HG03139 (cell line): ENCODE measurements at regions not wholly inside any gene's neighbourhood (a gene's known extent, or its start where the extent isn't known, plus 50 kb on each side); places are given as distances from the start of the nearest gene placed in this dataset.

Experiments
- ATAC-seq: cut with Tn5 transposase; IDR thresholded peaks from one replicate; pipeline ENCODE4 v1.9.1; 2021; ENCODE audit not compliant: unreplicated experiment

- ATAC-seq: no peak
These were observed 167.5 kb downstream of the NTMT2 start for GRCh38 chr1:170313306-170313705.

- no peak for ATAC-seq
These were observed 170.5 kb downstream of the NTMT2 start for GRCh38 chr1:170316270-170316669.

DNA sequence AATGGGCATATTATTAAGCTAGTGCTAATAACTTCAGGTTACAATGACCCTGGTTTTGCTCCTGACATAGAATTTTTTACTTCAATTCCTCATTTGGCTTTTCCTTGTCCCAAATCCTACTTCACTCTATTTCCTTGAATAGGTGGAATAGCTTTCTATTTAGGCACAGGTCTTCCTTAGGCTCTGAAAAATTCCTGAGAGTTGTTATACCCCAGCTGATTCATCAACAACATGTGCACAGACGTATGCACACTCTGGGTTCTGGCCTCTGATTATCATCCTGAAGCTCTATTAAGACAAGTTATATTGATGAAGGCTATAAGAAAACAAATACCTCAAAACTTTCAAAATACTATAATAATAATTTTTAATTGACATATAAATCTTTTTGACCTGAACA is 172.4 kb downstream of the NTMT2 start:
- no peak for ATAC-seq

DNA sequence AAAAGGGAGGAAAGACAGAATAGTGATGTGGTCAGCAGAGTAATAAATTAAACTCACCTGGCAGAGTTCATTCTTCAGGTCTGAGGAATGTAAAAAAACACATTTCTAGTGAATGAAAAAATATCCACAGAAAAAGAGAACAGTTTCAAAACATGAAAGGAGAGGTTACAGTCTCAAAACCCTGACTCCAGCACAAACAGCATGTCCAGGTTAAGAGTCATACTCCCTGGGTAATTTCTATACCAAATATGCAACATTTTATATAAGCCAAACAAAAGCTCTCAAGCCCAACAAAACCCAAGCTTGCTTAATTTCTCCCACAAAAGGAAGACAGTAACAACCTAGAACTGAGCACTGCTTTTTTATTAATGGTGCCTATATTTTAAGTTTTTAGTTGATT is 173.0 kb downstream of the NTMT2 start:
- no peak for ATAC-seq

DNA sequence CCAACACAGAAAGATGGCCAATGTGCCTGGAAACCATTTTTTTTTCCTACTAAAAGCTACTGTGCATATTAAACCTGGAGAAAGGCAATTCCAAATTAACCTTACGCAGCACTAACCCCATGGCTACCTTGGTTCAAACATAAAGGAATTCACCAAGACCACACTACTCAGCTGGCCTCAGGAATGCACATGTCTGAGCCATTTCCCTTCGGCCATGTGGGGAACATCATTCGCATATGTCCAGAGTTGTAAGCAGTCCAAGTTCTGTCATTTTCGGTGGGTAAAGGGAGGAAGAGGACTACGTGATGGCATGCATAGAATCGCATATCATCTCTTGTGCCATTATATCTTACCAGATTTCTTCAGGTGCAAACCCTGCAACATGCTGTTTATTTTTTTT is 175.4 kb downstream of the NTMT2 start:
- no peak for ATAC-seq

DNA sequence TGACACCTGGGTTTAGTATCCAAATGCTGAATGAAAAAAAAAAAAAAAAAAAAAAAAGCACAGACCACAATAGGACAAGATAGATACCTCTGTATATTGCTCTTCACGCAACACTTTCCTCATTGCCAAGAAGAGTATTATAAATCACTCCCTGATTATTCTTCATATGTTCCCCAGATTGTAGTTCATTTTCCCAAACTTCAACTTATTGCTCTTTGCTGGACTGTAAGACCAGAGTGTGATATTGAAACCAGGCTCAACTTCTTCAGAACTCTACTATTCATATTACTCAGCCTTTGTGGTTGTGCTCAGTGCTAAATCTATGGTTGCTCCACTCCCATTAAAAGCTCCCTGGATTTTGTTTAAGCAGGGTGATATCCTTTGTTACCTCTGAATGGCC is 180.4 kb downstream of the NTMT2 start:
- ATAC-seq: no peak

GRCh38 chr1:170332801-170333200 is 187.0 kb downstream of the NTMT2 start:
- ATAC-seq: no peak

- no peak for ATAC-seq
These were observed 191.7 kb downstream of the NTMT2 start for GRCh38 chr1:170337413-170337994.

DNA sequence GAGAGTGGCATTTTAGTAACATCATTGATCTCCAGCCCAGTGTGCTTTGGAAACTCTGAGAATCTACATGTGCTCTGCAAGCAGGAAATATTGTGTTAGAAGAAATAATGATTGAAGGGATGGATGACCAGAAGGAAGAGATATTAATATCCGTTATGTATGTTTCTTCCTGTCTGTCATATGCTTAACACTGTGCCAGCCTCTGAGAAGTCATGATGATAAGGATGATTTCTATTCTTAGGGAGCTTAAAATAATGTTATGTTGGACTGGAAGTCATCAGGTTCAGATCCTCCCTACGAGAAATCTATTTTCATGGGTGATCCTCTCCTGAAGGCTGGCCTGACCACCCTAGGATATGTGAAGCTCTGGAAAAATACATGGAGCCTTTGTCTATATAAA is 192.4 kb upstream of the GORAB start:
- no peak for ATAC-seq

GRCh38 chr1:170340308-170340707 is 191.7 kb upstream of the GORAB start:
- ATAC-seq: no peak

DNA sequence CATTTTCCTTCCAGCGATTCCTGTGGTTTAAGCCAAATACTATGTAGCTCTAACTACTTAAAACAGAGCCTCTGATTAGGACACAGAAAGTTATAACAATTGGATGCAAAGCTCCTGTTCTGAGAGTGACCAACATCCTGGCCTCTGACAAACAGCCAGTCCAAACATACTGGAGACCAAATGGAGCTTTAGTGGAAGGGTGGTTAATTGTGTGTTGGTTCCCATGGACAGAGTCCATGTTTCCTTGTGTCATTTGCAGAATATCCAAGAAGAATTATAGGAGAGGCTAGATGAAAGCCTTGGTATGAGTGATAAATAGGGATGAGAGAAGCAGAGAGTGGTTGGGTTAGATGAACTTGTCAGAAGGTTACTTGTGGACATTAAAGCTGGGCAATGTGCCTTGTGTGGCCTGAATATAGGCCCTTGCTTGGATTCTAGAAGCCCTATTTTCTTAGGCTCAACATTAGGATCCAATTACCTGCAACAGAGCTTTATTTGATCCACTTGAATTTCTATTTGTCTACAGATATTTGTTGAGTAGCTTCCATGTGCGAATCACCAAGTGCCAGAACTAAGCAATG is 180.5 kb upstream of the GORAB start:
- no peak for ATAC-seq

GRCh38 chr1:170354246-170354645 is 177.7 kb upstream of the GORAB start:
- ATAC-seq: no peak

- ATAC-seq: no peak
These were observed 177.3 kb upstream of the GORAB start for GRCh38 chr1:170354690-170355089.

- no peak for ATAC-seq
These were observed 176.6 kb upstream of the GORAB start for GRCh38 chr1:170355267-170355801.

DNA sequence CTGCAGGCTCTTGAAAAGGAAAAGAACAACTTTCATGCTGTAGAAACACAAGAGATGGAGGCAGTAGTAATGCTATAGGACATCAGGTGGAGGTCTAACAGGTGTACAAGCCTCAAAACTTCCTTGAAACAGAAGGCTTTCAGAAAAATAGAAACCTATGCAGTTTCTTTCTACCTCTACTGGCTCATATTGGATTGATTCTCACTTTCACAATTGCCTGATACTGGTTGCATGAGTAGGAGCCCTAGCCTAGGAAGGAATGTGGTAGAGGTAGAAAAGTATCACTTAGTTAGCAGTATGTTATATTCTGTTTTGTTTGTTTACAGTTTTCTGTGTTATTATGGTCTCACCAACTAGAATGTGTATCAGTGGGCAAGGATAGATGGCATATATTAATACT is 175.4 kb upstream of the GORAB start:
- ATAC-seq: no peak

DNA sequence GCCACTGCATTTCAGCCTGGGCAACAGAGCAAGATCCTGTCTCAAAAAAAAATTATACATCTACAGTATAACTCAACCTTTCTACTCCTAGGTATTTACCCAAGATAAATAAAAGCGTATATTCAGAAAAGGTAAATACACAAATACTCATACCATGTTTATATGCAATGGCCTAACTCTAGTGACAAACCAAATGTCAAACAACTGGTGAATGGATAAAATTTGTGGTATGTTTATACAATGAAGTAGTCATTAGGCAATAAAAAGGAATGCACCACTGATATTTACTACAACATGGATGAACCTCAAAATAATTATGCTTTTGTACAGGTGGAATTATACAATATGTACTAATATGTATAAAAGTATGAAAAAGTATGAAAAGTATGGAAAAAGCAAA is 174.2 kb upstream of the GORAB start:
- no peak for ATAC-seq

DNA sequence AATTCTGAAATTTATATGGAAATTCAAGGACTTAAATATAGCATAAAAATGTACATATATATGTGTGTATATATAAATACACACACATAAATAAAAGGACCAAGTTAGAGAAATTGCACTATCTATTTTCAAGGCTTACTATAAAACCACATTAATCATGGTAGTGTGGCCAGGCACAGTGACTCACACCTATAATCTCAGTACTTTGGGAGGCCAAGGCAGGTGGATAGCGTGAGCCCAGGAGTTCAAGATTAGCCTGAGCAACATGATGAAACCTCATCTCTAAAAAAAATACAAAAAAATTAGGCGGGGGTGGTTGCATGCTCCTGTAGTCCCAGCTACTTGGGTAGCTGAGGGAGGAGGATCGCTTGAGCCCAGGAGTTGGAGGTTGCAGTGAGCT is 171.4 kb upstream of the GORAB start:
- ATAC-seq: no peak

GRCh38 chr1:170365331-170365730 is 166.6 kb upstream of the GORAB start:
- no peak for ATAC-seq

DNA sequence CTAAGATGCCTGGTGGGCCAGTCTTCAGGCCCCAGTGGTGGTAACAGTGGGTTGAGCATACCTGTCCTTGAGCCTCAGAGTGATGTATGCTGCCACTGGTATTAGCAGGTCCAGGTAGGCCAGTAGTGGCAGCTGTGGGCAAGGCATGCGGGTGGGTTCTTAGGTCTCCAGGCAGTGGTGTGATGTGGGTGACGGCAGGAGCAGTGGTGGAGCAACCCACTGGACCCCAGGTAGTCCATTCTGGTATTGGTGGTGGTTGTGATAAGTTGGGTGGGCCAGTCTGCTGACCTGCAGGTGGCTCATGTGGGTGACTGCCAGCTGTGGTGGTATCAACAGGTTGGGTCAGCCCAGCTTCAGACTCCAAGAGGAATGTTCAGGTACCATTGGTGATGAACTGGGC is 165.0 kb upstream of the GORAB start:
- no peak for ATAC-seq

- ATAC-seq: no peak
These were observed 164.4 kb upstream of the GORAB start for GRCh38 chr1:170367615-170368014.

DNA sequence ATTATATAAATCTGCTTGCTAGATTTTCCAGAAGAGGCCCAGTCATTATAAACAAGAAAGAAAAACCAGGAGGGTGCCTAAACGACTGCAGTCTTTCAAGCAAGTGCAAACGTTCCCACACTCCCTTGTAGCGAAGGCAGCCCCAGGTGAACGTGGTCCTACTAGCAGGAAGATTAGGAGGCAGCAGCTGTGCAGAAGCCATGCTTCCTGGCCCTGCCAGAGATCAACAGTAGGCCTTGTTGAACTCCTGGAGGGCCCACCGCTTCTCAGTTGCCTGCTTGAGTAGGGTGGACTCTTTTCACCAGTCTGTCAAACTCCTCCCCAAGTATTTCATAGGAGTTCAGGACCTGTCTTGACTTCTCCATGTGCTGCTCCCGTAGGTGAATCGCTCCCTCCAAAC is 163.0 kb upstream of the GORAB start:
- ATAC-seq: no peak

DNA sequence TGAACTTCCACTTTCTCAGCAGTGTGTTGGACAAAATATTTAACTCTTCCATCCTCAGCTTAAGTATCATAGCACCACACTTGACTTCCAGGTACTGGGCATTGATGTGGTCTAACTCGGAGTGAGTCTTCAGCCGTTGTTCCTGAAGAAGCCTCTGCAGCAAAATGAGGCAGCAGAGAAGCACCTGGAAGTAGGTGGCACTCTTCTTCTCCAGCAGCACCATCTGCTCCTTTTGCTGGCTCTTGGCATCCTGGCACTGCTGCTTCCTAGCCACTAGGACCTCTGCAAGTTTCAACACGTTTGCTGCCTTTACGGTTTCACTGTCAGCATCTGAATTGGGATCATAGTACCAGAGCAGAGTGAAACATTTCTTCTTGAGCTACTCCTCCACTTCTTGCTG is 162.5 kb upstream of the GORAB start:
- ATAC-seq: no peak

DNA sequence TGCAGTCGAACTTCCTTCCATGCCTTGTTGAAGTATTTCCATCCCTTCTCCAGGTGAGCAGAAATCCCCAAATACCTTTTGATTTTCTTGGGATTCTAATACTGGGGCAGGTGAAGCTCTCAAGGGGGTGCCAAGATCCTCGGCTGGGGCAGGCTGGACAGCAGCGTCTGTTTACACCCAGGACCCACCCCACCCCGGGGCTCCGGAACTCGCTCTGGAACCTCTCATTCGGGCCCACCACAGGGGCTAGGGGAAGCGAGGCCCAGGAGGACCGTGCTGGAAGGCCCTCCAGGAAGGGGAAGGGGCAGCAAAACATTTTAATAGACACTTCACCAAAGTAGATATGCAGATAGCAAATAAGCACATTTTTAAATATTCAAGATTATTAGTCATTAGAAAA is 161.9 kb upstream of the GORAB start:
- ATAC-seq: no peak
